ENCODE measurements at regions not wholly inside any gene's neighbourhood (a gene's known extent, or its start where the extent isn't known, plus 50 kb on each side); places are given as distances from the start of the nearest gene placed in this dataset.

GRCh38 chr2:180150606-180151005 is 143.5 kb upstream of the CWC22 start (continued):
- no peak for TF ChIP-seq ZBTB49 (tag by site-specific recombination; IDR thresholded peaks at IDR 0.05; ENCODE audit: low read depth)
- TF ChIP-seq ZNF248 (tag by site-specific recombination; IDR thresholded peaks at IDR 0.05): no peak

- no peak overlapping the region for H3K27ac ChIP-seq (ENCODE audit: extremely low read depth, low read depth, low read length)
- POLR2A ChIA-PET: no interaction called here
These were observed 139.4 kb upstream of the CWC22 start for GRCh38 chr2:180146541-180146940.

GRCh38 chr2:180146114-180146513 is 139.0 kb upstream of the CWC22 start:
- TF ChIP-seq ZXDB (tag by site-specific recombination; IDR thresholded peaks at IDR 0.05): no peak
- TF ChIP-seq ZNF530 (tag by site-specific recombination; IDR thresholded peaks at IDR 0.05; ENCODE audit: low read depth): no peak
- no peak for TF ChIP-seq ZNF223 (tag by site-specific recombination; IDR thresholded peaks at IDR 0.05)
- no peak for TF ChIP-seq ZNF768 (tag by site-specific recombination; IDR thresholded peaks at IDR 0.05)
- no peak for TF ChIP-seq ELK4 (IDR thresholded peaks at IDR 0.05; ENCODE audit: borderline replicate concordance, low read depth, low read length)
- no peak for TF ChIP-seq ZNF621 (tag by site-specific recombination; IDR thresholded peaks at IDR 0.05)
- no peak for TF ChIP-seq ZNF341 (tag by site-specific recombination; IDR thresholded peaks at IDR 0.05; ENCODE audit: low read depth)
- no peak for TF ChIP-seq ZNF449 (tag by site-specific recombination; IDR thresholded peaks at IDR 0.05)
- TF ChIP-seq ZBTB17 (tag by site-specific recombination; IDR thresholded peaks at IDR 0.05): no peak
- TF ChIP-seq ZBTB8A (tag by site-specific recombination; IDR thresholded peaks at IDR 0.05): no peak
- no peaks in the 10 kb centered on the region for H3K9me3 ChIP-seq (ENCODE audit: control insufficient read depth, insufficient read depth, low read depth, low read length)
- ChIA-PET CTCF (interaction anchor here (0.6 kb wide), 1 partner anchor 924 kb away, joined by 6 read pairs; no protein-coding TSS in a partner anchor), POLR2A (no interaction called here)
- H3K4me3 ChIP-seq (ENCODE audit: low read depth, low read length): no peak overlapping the region
- no peaks in the 10 kb centered on the region for H3K36me3 ChIP-seq (ENCODE audit: control insufficient read depth in 2 of 2, insufficient read depth in 1 of 2, low read length in 2 of 2)
- no peak overlapping the region for H3K27ac ChIP-seq (ENCODE audit: extremely low read depth, low read depth, low read length)
- H3K4me1 ChIP-seq (ENCODE audit: control insufficient read depth, insufficient read depth, low read length): no peaks in the 10 kb centered on the region

More at GRCh38 chr2:180146541-180146940, 139.4 kb upstream of the CWC22 start:
- H3K36me3 ChIP-seq (ENCODE audit: control insufficient read depth in 2 of 2, insufficient read depth in 1 of 2, low read length in 2 of 2): no peaks in the 10 kb centered on the region
- H3K4me3 ChIP-seq (ENCODE audit: low read depth, low read length): no peak overlapping the region
- H3K9me3 ChIP-seq (ENCODE audit: control insufficient read depth, insufficient read depth, low read depth, low read length): no peaks in the 10 kb centered on the region
- H3K4me1 ChIP-seq (ENCODE audit: control insufficient read depth, insufficient read depth, low read length): no peaks in the 10 kb centered on the region
- CTCF ChIA-PET: interaction anchor here (0.6 kb wide), 2 partner anchors 25 to 923 kb away, joined by 3 to 6 read pairs; no protein-coding TSS in a partner anchor
- TF ChIP-seq ZNF354C (tag by site-specific recombination; IDR thresholded peaks at IDR 0.05; ENCODE audit: borderline replicate concordance, low read depth) (no peak), ZNF549 (tag by site-specific recombination; IDR thresholded peaks at IDR 0.05) (no peak), ZNF626 (tag by site-specific recombination; IDR thresholded peaks at IDR 0.05) (no peak), ZNF112 (tag by site-specific recombination; IDR thresholded peaks at IDR 0.05) (no peak), ZNF639 (tag by site-specific recombination; IDR thresholded peaks at IDR 0.05) (no peak), ZNF223 (tag by site-specific recombination; IDR thresholded peaks at IDR 0.05) (no peak), KLF9 (tag by site-specific recombination; IDR thresholded peaks at IDR 0.05; ENCODE audit: low read depth) (no peak)
